ENCODE measurements at regions not wholly inside any gene's neighbourhood (a gene's known extent, or its start where the extent isn't known, plus 50 kb on each side); places are given as distances from the start of the nearest gene placed in this dataset.

DNA sequence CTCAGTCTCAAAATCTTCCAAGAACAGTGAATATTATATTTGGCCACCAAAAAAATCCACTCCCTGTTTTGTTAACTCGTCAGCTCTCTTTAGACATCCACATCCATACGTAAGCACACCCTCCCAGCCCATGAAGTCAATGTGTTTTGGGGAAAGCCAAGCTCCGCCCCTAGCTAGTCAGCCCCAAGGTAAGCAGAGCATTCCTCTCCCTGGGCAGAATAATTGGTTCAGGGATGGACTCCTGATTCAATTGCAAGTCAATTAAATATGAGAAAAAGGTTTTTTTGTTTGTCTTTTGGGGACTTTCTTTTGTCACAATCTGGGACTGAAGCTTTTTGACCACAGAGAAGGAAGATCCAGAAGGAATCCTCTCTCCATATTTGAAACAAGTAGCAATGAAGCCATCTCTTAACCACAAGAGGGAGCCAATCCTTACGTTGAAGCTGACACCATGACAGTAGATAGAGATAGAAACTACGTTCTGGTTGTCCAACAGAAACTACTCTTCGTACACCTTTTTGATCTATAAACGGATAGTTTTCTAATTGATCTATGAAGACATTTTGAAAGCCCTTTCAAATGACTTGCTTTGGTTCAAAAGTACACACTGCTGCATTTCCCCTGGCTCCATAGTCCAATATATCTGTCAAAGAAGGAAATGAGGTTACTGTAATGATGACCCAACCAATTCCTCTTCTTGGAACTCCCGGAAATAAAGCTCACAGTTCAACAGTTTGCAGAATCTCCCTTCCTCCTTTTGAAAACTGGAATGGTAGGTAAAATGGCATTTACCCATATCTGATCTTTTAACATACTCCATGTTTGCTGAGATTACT is 166.4 kb downstream of the TLE1 start:
- no peak overlapping the region for H3K4me2 ChIP-seq (ENCODE audit: low read length)
- no peaks in the 10 kb centered on the region for H3K27me3 ChIP-seq (ENCODE audit: control insufficient read depth, low read length)
- peaks cover 3% of the 10 kb centered on the region; the same call in 1 of the 2 replicates for H3K4me1 ChIP-seq (ENCODE audit: control insufficient read depth, low read length)
- H4K20me1 ChIP-seq (ENCODE audit: control insufficient read depth, insufficient read depth, low read depth, low read length): no peaks in the 10 kb centered on the region
- no peak overlapping the region for H3K27ac ChIP-seq (ENCODE audit: low read depth, low read length)
- H3K9me3 ChIP-seq (ENCODE audit: control insufficient read depth, insufficient read depth, low read length): no peaks in the 10 kb centered on the region
- H3K79me2 ChIP-seq (ENCODE audit: control insufficient read depth, low read length): no peaks in the 10 kb centered on the region
- no peaks in the 10 kb centered on the region for H3K9me2 ChIP-seq (replicated peaks; ENCODE audit: control insufficient read depth, low read length)
- no peaks in the 10 kb centered on the region for H3F3A ChIP-seq (ENCODE audit: control insufficient read depth, insufficient read depth)
- no peak overlapping the region; the same call in 1 of the 2 replicates for H3K4me3 ChIP-seq (ENCODE audit: low read length)
- TF ChIP-seq, protein P1, sequence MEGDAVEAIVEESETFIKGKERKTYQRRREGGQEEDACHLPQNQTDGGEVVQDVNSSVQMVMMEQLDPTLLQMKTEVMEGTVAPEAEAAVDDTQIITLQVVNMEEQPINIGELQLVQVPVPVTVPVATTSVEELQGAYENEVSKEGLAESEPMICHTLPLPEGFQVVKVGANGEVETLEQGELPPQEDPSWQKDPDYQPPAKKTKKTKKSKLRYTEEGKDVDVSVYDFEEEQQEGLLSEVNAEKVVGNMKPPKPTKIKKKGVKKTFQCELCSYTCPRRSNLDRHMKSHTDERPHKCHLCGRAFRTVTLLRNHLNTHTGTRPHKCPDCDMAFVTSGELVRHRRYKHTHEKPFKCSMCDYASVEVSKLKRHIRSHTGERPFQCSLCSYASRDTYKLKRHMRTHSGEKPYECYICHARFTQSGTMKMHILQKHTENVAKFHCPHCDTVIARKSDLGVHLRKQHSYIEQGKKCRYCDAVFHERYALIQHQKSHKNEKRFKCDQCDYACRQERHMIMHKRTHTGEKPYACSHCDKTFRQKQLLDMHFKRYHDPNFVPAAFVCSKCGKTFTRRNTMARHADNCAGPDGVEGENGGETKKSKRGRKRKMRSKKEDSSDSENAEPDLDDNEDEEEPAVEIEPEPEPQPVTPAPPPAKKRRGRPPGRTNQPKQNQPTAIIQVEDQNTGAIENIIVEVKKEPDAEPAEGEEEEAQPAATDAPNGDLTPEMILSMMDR (IDR thresholded peaks at IDR 0.05; ENCODE audit: low read depth, low read length, poor library complexity, severe bottlenecking): peak; percentile 61
- no peak for TF ChIP-seq EZH2phosphoT487 (IDR thresholded peaks at IDR 0.05; ENCODE audit: borderline replicate concordance, low read length)
- H3K36me3 ChIP-seq (ENCODE audit: control insufficient read depth, low read length): no peaks in the 10 kb centered on the region

DNA sequence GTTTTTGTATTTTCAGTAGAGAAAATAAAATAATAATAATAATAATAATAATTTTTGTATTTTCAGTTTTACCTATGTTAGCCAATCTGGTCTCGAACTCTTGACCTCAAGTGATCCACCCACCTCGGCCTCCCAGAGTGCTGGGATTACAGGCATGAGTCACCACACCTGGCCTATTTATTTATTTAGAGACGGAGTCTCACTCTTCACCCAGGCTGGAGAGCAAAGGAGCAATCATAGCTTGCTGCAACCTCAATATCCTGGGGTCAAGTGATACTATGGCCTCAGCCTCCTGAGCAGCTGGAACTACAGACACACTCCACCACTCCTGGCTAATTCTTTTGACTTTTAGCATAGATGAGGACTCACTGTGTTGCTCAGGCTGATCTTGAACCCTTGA is 167.5 kb downstream of the TLE1 start:
- Histone ChIP-seq H3K9me2 (replicated peaks; ENCODE audit: control insufficient read depth, low read length) (no peaks in the 10 kb centered on the region), H3K27me3 (ENCODE audit: control insufficient read depth, low read length) (no peaks in the 10 kb centered on the region)
- TF ChIP-seq, protein P1 (IDR thresholded peaks at IDR 0.05; ENCODE audit: low read depth, low read length, poor library complexity, severe bottlenecking): no peak
- no peak for TF ChIP-seq EZH2phosphoT487 (IDR thresholded peaks at IDR 0.05; ENCODE audit: borderline replicate concordance, low read length)

DNA sequence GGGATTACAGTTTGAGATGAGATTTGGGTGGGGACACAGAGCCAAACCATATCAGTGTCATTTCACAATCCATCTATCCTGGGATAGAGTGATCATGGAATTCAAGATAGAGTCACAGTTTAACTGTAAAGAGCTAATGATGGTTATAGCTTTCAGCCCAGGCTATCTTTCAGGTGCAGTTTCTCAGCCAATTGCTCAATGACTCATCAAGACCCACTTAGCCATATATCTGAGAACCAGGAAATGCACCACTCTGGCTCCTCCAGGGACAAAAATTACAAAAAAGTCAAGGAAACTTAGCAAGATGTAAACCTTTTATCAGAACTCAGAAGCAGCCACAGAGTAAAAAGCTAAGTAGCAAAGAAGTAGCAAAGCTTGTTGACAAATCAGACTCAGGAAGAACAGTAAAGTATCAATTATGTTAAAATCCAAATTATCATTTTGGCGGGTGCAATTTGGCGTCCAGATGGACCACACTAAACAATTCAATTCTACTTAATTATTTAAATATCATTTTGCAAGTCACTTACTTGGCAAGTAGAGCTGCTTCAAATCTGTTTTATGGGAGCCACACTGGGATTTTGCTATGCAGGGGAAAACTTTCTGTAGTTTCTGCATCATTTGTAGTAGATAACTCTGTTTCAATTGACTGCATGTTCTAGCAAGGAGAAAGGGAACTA is 169.4 kb downstream of the TLE1 start:
- H3F3A ChIP-seq (ENCODE audit: control insufficient read depth, insufficient read depth): no peaks in the 10 kb centered on the region
- no peaks in the 10 kb centered on the region for H3K27me3 ChIP-seq (ENCODE audit: control insufficient read depth, low read length)
- no peaks in the 10 kb centered on the region for H4K20me1 ChIP-seq (ENCODE audit: control insufficient read depth, insufficient read depth, low read depth, low read length)
- no peak overlapping the region for H3K4me3 ChIP-seq (ENCODE audit: low read length)
- H3K4me2 ChIP-seq (ENCODE audit: low read length): no peak overlapping the region
- H3K9me2 ChIP-seq (replicated peaks; ENCODE audit: control insufficient read depth, low read length): no peaks in the 10 kb centered on the region
- peaks cover 3% of the 10 kb centered on the region; the same call in 1 of the 2 replicates for H3K4me1 ChIP-seq (ENCODE audit: control insufficient read depth, low read length)
- H3K27ac ChIP-seq (ENCODE audit: low read depth, low read length): no peak overlapping the region
- TF ChIP-seq, protein P1 (IDR thresholded peaks at IDR 0.05; ENCODE audit: low read depth, low read length, poor library complexity, severe bottlenecking): no peak
- TF ChIP-seq EZH2phosphoT487 (IDR thresholded peaks at IDR 0.05; ENCODE audit: borderline replicate concordance, low read length): no peak
- no peaks in the 10 kb centered on the region for H3K79me2 ChIP-seq (ENCODE audit: control insufficient read depth, low read length)
- H3K9me3 ChIP-seq (ENCODE audit: control insufficient read depth, insufficient read depth, low read length): no peaks in the 10 kb centered on the region
- no peaks in the 10 kb centered on the region for H3K36me3 ChIP-seq (ENCODE audit: control insufficient read depth, low read length)

More for the DNA sequence above, 167.5 kb downstream of the TLE1 start:
- Histone ChIP-seq H3K27ac (ENCODE audit: low read depth, low read length) (no peak overlapping the region), H4K20me1 (ENCODE audit: control insufficient read depth, insufficient read depth, low read depth, low read length) (no peaks in the 10 kb centered on the region), H3F3A (ENCODE audit: control insufficient read depth, insufficient read depth) (no peaks in the 10 kb centered on the region), H3K4me2 (ENCODE audit: low read length) (no peak overlapping the region), H3K36me3 (ENCODE audit: control insufficient read depth, low read length) (no peaks in the 10 kb centered on the region), H3K4me3 (ENCODE audit: low read length) (no peak overlapping the region), H3K4me1 (ENCODE audit: control insufficient read depth, low read length) (peaks cover 3% of the 10 kb centered on the region; the same call in 1 of the 2 replicates), H3K9me3 (ENCODE audit: control insufficient read depth, insufficient read depth, low read length) (no peaks in the 10 kb centered on the region), H3K79me2 (ENCODE audit: control insufficient read depth, low read length) (no peaks in the 10 kb centered on the region)
